ENCODE measurements at regions not wholly inside any gene's neighbourhood (a gene's known extent, or its start where the extent isn't known, plus 50 kb on each side); places are given as distances from the start of the nearest gene placed in this dataset.

DNA sequence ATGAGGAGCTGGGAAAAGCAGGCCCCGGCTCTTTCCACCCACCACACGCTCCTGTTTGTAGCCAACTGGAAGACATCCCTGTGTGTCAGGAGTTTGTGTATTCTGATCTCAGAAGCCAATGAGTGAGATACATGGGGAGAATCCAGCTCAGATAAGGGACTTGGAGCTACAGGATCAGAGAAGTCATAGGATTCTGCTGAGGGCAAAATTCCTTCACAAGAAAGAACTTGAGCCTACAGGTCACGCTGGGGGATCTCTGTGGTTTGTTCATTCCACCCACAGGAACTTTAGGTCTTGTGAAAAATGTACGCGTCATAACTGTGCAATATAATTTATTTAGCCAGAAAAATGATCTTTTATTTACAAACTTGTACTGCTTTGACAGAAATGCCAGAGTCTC lies 80.1 kb upstream of the SMIM21 start:
- Mint-ChIP-seq H3K27ac (ENCODE audit: unreplicated experiment) (no peak overlapping the region), H3K9me3 (ENCODE audit: unreplicated experiment) (no peaks in the 10 kb centered on the region), H3K36me3 (ENCODE audit: low read depth, unreplicated experiment) (no peaks in the 10 kb centered on the region), H3K27me3 (ENCODE audit: low read depth, unreplicated experiment) (peaks cover 2% of the 10 kb centered on the region), H3K4me1 (ENCODE audit: low read depth, unreplicated experiment) (peaks cover 16% of the 10 kb centered on the region), H3K4me3 (ENCODE audit: unreplicated experiment) (no peak overlapping the region)
- Histone ChIP-seq H3K4me2 (ENCODE audit: low read length) (no peak overlapping the region), H3K27me3 (ENCODE audit: insufficient read depth, low read length) (no peaks in the 10 kb centered on the region), H3K4me3 (ENCODE audit: insufficient read depth, low read depth, low read length) (no peak overlapping the region), H4K20me1 (ENCODE audit: insufficient read depth, low read length) (no peaks in the 10 kb centered on the region), H3K9me3 (ENCODE audit: insufficient read depth, low read depth, low read length) (no peaks in the 10 kb centered on the region), H3K79me2 (ENCODE audit: insufficient read depth, low read length) (no peaks in the 10 kb centered on the region), H3K9ac (ENCODE audit: low read length) (no peak overlapping the region), H2AFZ (ENCODE audit: low read depth, low read length) (no peak overlapping the region), H3K4me1 (ENCODE audit: insufficient read depth, low read length) (peaks cover 1% of the 10 kb centered on the region), H3K36me3 (ENCODE audit: insufficient read depth, low read length) (no peaks in the 10 kb centered on the region), H3K27ac (ENCODE audit: low read depth, low read length) (no peak overlapping the region)
- FAIRE-seq (no peak), DNase-seq (ENCODE audit: low read depth) (no peak)
- no peak for TF ChIP-seq EZH2 (IDR thresholded peaks at IDR 0.05; ENCODE audit: insufficient read depth, low read length)
- TF ChIP-seq, protein P1, sequence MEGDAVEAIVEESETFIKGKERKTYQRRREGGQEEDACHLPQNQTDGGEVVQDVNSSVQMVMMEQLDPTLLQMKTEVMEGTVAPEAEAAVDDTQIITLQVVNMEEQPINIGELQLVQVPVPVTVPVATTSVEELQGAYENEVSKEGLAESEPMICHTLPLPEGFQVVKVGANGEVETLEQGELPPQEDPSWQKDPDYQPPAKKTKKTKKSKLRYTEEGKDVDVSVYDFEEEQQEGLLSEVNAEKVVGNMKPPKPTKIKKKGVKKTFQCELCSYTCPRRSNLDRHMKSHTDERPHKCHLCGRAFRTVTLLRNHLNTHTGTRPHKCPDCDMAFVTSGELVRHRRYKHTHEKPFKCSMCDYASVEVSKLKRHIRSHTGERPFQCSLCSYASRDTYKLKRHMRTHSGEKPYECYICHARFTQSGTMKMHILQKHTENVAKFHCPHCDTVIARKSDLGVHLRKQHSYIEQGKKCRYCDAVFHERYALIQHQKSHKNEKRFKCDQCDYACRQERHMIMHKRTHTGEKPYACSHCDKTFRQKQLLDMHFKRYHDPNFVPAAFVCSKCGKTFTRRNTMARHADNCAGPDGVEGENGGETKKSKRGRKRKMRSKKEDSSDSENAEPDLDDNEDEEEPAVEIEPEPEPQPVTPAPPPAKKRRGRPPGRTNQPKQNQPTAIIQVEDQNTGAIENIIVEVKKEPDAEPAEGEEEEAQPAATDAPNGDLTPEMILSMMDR (IDR thresholded peaks at IDR 0.05; ENCODE audit: insufficient read depth, low read depth, low read length) = no peak

- Histone ChIP-seq H4K20me1 (ENCODE audit: insufficient read depth, low read length) (no peaks in the 10 kb centered on the region), H3K27ac (ENCODE audit: low read depth, low read length) (no peak overlapping the region), H3K9me3 (ENCODE audit: insufficient read depth, low read depth, low read length) (no peaks in the 10 kb centered on the region), H3K4me3 (ENCODE audit: insufficient read depth, low read depth, low read length) (no peak overlapping the region), H3K79me2 (ENCODE audit: insufficient read depth, low read length) (no peaks in the 10 kb centered on the region), H3K27me3 (ENCODE audit: insufficient read depth, low read length) (no peaks in the 10 kb centered on the region), H3K4me1 (ENCODE audit: insufficient read depth, low read length) (peaks cover 7% of the 10 kb centered on the region), H3K9ac (ENCODE audit: low read length) (no peak overlapping the region), H3K4me2 (ENCODE audit: low read length) (no peak overlapping the region), H2AFZ (ENCODE audit: low read depth, low read length) (no peak overlapping the region), H3K36me3 (ENCODE audit: insufficient read depth, low read length) (no peaks in the 10 kb centered on the region)
- Mint-ChIP-seq H3K36me3 (ENCODE audit: low read depth, unreplicated experiment) (no peaks in the 10 kb centered on the region), H3K4me3 (ENCODE audit: unreplicated experiment) (no peak overlapping the region), H3K4me1 (ENCODE audit: low read depth, unreplicated experiment) (peaks cover 20% of the 10 kb centered on the region), H3K27me3 (ENCODE audit: low read depth, unreplicated experiment) (peaks cover 2% of the 10 kb centered on the region), H3K27ac (ENCODE audit: unreplicated experiment) (no peak overlapping the region), H3K9me3 (ENCODE audit: unreplicated experiment) (no peaks in the 10 kb centered on the region)
- TF ChIP-seq, protein P1 (IDR thresholded peaks at IDR 0.05; ENCODE audit: insufficient read depth, low read depth, low read length) = no peak
- TF ChIP-seq EZH2 (IDR thresholded peaks at IDR 0.05; ENCODE audit: insufficient read depth, low read length) = no peak
- no peak for FAIRE-seq
- DNase-seq (ENCODE audit: low read depth) = no peak
Measured at GRCh38 chr18:75506913-75507312, 79.4 kb upstream of the SMIM21 start.

GRCh38 chr18:75504469-75504868 lies 77.0 kb upstream of the SMIM21 start:
- Mint-ChIP-seq H3K27ac (ENCODE audit: unreplicated experiment) (no peak overlapping the region), H3K4me1 (ENCODE audit: low read depth, unreplicated experiment) (peaks cover 28% of the 10 kb centered on the region), H3K36me3 (ENCODE audit: low read depth, unreplicated experiment) (no peaks in the 10 kb centered on the region), H3K9me3 (ENCODE audit: unreplicated experiment) (no peaks in the 10 kb centered on the region), H3K4me3 (ENCODE audit: unreplicated experiment) (no peak overlapping the region), H3K27me3 (ENCODE audit: low read depth, unreplicated experiment) (peaks cover under 1% of the 10 kb centered on the region)
- no peaks in the 10 kb centered on the region for H3K36me3 ChIP-seq (ENCODE audit: insufficient read depth, low read length)
- no peaks in the 10 kb centered on the region for H3K79me2 ChIP-seq (ENCODE audit: insufficient read depth, low read length)
- no peaks in the 10 kb centered on the region for H3K27me3 ChIP-seq (ENCODE audit: insufficient read depth, low read length)
- no peak overlapping the region for H3K4me3 ChIP-seq (ENCODE audit: insufficient read depth, low read depth, low read length)
- H3K27ac ChIP-seq (ENCODE audit: low read depth, low read length) = no peak overlapping the region
- FAIRE-seq (no peak), DNase-seq (ENCODE audit: low read depth) (no peak)
- H4K20me1 ChIP-seq (ENCODE audit: insufficient read depth, low read length) = no peaks in the 10 kb centered on the region
- no peaks in the 10 kb centered on the region for H3K9me3 ChIP-seq (ENCODE audit: insufficient read depth, low read depth, low read length)
- no peak overlapping the region for H3K9ac ChIP-seq (ENCODE audit: low read length)
- H3K4me2 ChIP-seq (ENCODE audit: low read length) = no peak overlapping the region
- H2AFZ ChIP-seq (ENCODE audit: low read depth, low read length) = no peak overlapping the region
- H3K4me1 ChIP-seq (ENCODE audit: insufficient read depth, low read length) = peaks cover 9% of the 10 kb centered on the region
- no peak for TF ChIP-seq EZH2 (IDR thresholded peaks at IDR 0.05; ENCODE audit: insufficient read depth, low read length)
- TF ChIP-seq, protein P1 (IDR thresholded peaks at IDR 0.05; ENCODE audit: insufficient read depth, low read depth, low read length) = no peak

Measured in astrocyte (in vitro differentiated cells and primary cell).